Nephron progenitor cell (in vitro differentiated cells): ENCODE measurements at regions not wholly inside any gene's neighbourhood (a gene's known extent, or its start where the extent isn't known, plus 50 kb on each side); places are given as distances from the start of the nearest gene placed in this dataset.
"Not testable (repeated sequence)": the region's sequence is repeated elsewhere in the genome, so short reads cannot be mapped to it uniquely, and the experiment has no call there.

Experiments
- DNase-seq: peaks from one replicate; pipeline ENCODE4 v3.0.0; 2021
- H3K27ac Mint-ChIP-seq: 2 replicates; pipeline ENCODE4 v1.8.0; 2021; ENCODE audit warnings: mild to moderate bottlenecking, moderate library complexity, mixed read lengths
- H3K27me3 Mint-ChIP-seq: 2 replicates; pipeline ENCODE4 v1.8.0; 2021; ENCODE audit warnings: mild to moderate bottlenecking, low read depth, mixed read lengths; ENCODE audit not compliant: poor library complexity
- H3K36me3 Mint-ChIP-seq: 2 replicates; pipeline ENCODE4 v1.8.0; 2021; ENCODE audit warnings: low read depth, mixed read lengths
- H3K4me1 Mint-ChIP-seq: 2 replicates; pipeline ENCODE4 v1.8.0; 2021; ENCODE audit warnings: mixed read lengths
- H3K4me3 Mint-ChIP-seq: 2 replicates; pipeline ENCODE4 v1.8.0; 2021; ENCODE audit warnings: mild to moderate bottlenecking, moderate library complexity, mixed read lengths
- H3K9me3 Mint-ChIP-seq: 2 replicates; pipeline ENCODE4 v1.8.0; 2021; ENCODE audit warnings: mild to moderate bottlenecking, moderate library complexity, mixed read lengths
- CTCF ChIP-seq: fragments of 200-600 bp; sonication (generic); IDR thresholded peaks from 2 replicates; pipeline ENCODE4 v1.5.0; 2021; ENCODE audit warnings: antibody characterized with exemption

- no peak overlapping the region for H3K4me3 Mint-ChIP-seq
- H3K27me3 Mint-ChIP-seq: peaks cover 3% of the 10 kb centered on the region
- no peak for DNase-seq
- no peaks in the 10 kb centered on the region for H3K4me1 Mint-ChIP-seq
- peaks cover 57% of the 10 kb centered on the region for H3K9me3 Mint-ChIP-seq
- H3K36me3 Mint-ChIP-seq: peaks cover 1% of the 10 kb centered on the region
- no peak for TF ChIP-seq CTCF
- no peak overlapping the region for H3K27ac Mint-ChIP-seq
Observed at GRCh38 chr11:13193613-13194012, 84.0 kb upstream of the BMAL1 start.

- DNase-seq, H3K36me3 Mint-ChIP-seq, H3K4me1 Mint-ChIP-seq, H3K4me3 Mint-ChIP-seq, H3K27ac Mint-ChIP-seq, H3K27me3 Mint-ChIP-seq: not testable (repeated sequence)
- peaks cover 64% of the 10 kb centered on the region for H3K9me3 Mint-ChIP-seq
Observed at GRCh38 chr11:13197374-13197773, 80.2 kb upstream of the BMAL1 start.

- Mint-ChIP-seq H3K27me3 (peaks cover 8% of the 10 kb centered on the region), H3K36me3 (no peaks in the 10 kb centered on the region), H3K4me1 (peaks cover 29% of the 10 kb centered on the region), H3K27ac (peak overlapping the region; percentile 83), H3K9me3 (peaks cover 16% of the 10 kb centered on the region), H3K4me3 (no peak overlapping the region)
- no peak for TF ChIP-seq CTCF
- DNase-seq: no peak
Observed at GRCh38 chr11:13205486-13205885, 72.1 kb upstream of the BMAL1 start.

- no peaks in the 10 kb centered on the region for H3K36me3 Mint-ChIP-seq
- peaks cover 29% of the 10 kb centered on the region for H3K4me1 Mint-ChIP-seq
- peaks cover 10% of the 10 kb centered on the region for H3K9me3 Mint-ChIP-seq
- DNase-seq: no peak
- TF ChIP-seq CTCF: no peak
- peaks cover 8% of the 10 kb centered on the region for H3K27me3 Mint-ChIP-seq
- H3K27ac Mint-ChIP-seq: peak overlapping the region; percentile 19
- no peak overlapping the region for H3K4me3 Mint-ChIP-seq
Observed at GRCh38 chr11:13206086-13206640, 71.4 kb upstream of the BMAL1 start.

- H3K4me1 Mint-ChIP-seq: peaks cover 29% of the 10 kb centered on the region
- no peak for DNase-seq
- H3K9me3 Mint-ChIP-seq: peaks cover under 1% of the 10 kb centered on the region
- H3K36me3 Mint-ChIP-seq: no peaks in the 10 kb centered on the region
- peaks cover 8% of the 10 kb centered on the region for H3K27me3 Mint-ChIP-seq
- no peak overlapping the region for H3K27ac Mint-ChIP-seq
- H3K4me3 Mint-ChIP-seq: no peak overlapping the region
- TF ChIP-seq CTCF: no peak
Observed at GRCh38 chr11:13207270-13207664, 70.3 kb upstream of the BMAL1 start.

- Mint-ChIP-seq H3K36me3 (no peaks in the 10 kb centered on the region), H3K4me3 (no peak overlapping the region), H3K27ac (no peak overlapping the region), H3K27me3 (peaks cover 8% of the 10 kb centered on the region), H3K4me1 (peaks cover 29% of the 10 kb centered on the region), H3K9me3 (no peaks in the 10 kb centered on the region)
- TF ChIP-seq CTCF: no peak
- DNase-seq: no peak
Observed at GRCh38 chr11:13207665-13208594, 69.7 kb upstream of the BMAL1 start.
